Tibial nerve (tissue), 3 donors: ENCODE measurements at regions not wholly inside any gene's neighbourhood (a gene's known extent, or its start where the extent isn't known, plus 50 kb on each side); places are given as distances from the start of the nearest gene placed in this dataset.

Experiments used
- POLR2A ChIP-seq, 2 donors: fragments of 450-650 bp; IDR thresholded peaks; one replicate each; pipeline ENCODE4 v1.6.1; 2017; ENCODE audit warnings: antibody characterized with exemption in 2 of 2, mild to moderate bottlenecking in 2 of 2, moderate library complexity in 2 of 2
- TF ChIP-seq, protein P1 (sequence below), 5 experiments: fragments of 200-600 bp in 3 of 5; fragments of 450-650 bp in 2 of 5; sonication (generic) in 3 of 5; IDR thresholded peaks; one replicate each; pipeline ENCODE4 v1.5.1; 2016 to 2019; ENCODE audit warnings: antibody characterized with exemption in 5 of 5, mild to moderate bottlenecking in 3 of 5, moderate library complexity in 2 of 5

DNA sequence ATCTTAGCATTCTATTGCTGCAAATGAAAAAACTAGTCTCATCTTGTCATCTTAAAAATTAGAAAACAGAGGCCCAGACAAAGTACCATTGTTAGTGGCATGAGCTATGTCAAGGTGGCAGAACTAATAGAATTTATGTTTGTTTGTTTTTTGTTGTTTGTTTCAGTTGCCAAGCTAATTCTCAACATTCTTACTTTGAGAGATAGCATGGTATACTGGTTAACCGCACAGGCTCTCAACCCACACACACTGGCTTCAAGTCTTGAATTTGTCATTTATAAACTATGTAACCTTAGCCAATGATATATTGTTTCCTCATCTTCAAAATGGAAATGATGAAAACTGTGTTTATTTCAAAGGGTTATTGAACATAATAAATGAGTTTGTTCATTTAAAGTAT, 367.6 kb upstream of the PLSCR5 start:
- TF ChIP-seq, protein P1, sequence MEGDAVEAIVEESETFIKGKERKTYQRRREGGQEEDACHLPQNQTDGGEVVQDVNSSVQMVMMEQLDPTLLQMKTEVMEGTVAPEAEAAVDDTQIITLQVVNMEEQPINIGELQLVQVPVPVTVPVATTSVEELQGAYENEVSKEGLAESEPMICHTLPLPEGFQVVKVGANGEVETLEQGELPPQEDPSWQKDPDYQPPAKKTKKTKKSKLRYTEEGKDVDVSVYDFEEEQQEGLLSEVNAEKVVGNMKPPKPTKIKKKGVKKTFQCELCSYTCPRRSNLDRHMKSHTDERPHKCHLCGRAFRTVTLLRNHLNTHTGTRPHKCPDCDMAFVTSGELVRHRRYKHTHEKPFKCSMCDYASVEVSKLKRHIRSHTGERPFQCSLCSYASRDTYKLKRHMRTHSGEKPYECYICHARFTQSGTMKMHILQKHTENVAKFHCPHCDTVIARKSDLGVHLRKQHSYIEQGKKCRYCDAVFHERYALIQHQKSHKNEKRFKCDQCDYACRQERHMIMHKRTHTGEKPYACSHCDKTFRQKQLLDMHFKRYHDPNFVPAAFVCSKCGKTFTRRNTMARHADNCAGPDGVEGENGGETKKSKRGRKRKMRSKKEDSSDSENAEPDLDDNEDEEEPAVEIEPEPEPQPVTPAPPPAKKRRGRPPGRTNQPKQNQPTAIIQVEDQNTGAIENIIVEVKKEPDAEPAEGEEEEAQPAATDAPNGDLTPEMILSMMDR (IDR thresholded peaks at IDR 0.05), result no peak
- no peak for TF ChIP-seq POLR2A (IDR thresholded peaks at IDR 0.05)
